ENCODE measurements at regions not wholly inside any gene's neighbourhood (a gene's known extent, or its start where the extent isn't known, plus 50 kb on each side); places are given as distances from the start of the nearest gene placed in this dataset.

- DNase-seq = no peak
These were observed 135.4 kb downstream of the BAMBI start for GRCh38 chr10:28812384-28813372.

GRCh38 chr10:28815681-28816080 is 138.4 kb downstream of the BAMBI start:
- no peak for DNase-seq

GRCh38 chr10:28822719-28823464 is 145.6 kb downstream of the BAMBI start:
- no peak for DNase-seq

GRCh38 chr10:28823501-28824075 is 146.3 kb downstream of the BAMBI start:
- no peak for DNase-seq

GRCh38 chr10:28833313-28833712 is 156.0 kb downstream of the BAMBI start:
- no peak for DNase-seq

GRCh38 chr10:28836435-28836743 is 159.1 kb downstream of the BAMBI start:
- no peak for DNase-seq

GRCh38 chr10:28837613-28838390 is 160.5 kb downstream of the BAMBI start:
- DNase-seq = no peak

GRCh38 chr10:28838908-28839307 is 161.6 kb downstream of the BAMBI start:
- DNase-seq = no peak

- DNase-seq = no peak
These were observed 162.3 kb downstream of the BAMBI start for GRCh38 chr10:28839600-28840007.

GRCh38 chr10:28840202-28840601 is 162.9 kb downstream of the BAMBI start:
- DNase-seq = no peak

GRCh38 chr10:28840971-28841370 is 163.7 kb downstream of the BAMBI start:
- no peak for DNase-seq

GRCh38 chr10:28841625-28842024 is 164.3 kb downstream of the BAMBI start:
- no peak for DNase-seq

- no peak for DNase-seq
These were observed 165.0 kb downstream of the BAMBI start for GRCh38 chr10:28842321-28842720.

GRCh38 chr10:28845009-28845682 is 167.8 kb downstream of the BAMBI start:
- no peak for DNase-seq

- no peak for DNase-seq
These were observed 172.0 kb downstream of the BAMBI start for GRCh38 chr10:28849309-28849708.

GRCh38 chr10:28849821-28850220 is 172.5 kb downstream of the BAMBI start:
- DNase-seq = no peak

GRCh38 chr10:28850784-28851183 is 173.5 kb downstream of the BAMBI start:
- no peak for DNase-seq

- DNase-seq = no peak
These were observed 175.9 kb downstream of the BAMBI start for GRCh38 chr10:28853195-28853594.

GRCh38 chr10:28857164-28857563 is 179.8 kb downstream of the BAMBI start:
- no peak for DNase-seq

- DNase-seq = no peak
These were observed 181.3 kb downstream of the BAMBI start for GRCh38 chr10:28858646-28859045.

GRCh38 chr10:28859791-28860190 is 182.5 kb downstream of the BAMBI start:
- DNase-seq = no peak

GRCh38 chr10:28862219-28862618 is 184.9 kb downstream of the BAMBI start:
- no peak for DNase-seq

All from GF-D8 (cell line).